H1 (cell line): ENCODE measurements at regions not wholly inside any gene's neighbourhood (a gene's known extent, or its start where the extent isn't known, plus 50 kb on each side); places are given as distances from the start of the nearest gene placed in this dataset.

Experiments
- SIX5 ChIP-seq: IDR thresholded peaks from 2 replicates; pipeline ENCODE4 v1.6.1; 2011; ENCODE audit warnings: mild to moderate bottlenecking, low read depth, low read length
- TF ChIP-seq, protein P1 (sequence below): IDR thresholded peaks from 2 replicates; pipeline ENCODE4 v1.6.1; 2012; ENCODE audit warnings: low read length, inconsistent platforms

DNA sequence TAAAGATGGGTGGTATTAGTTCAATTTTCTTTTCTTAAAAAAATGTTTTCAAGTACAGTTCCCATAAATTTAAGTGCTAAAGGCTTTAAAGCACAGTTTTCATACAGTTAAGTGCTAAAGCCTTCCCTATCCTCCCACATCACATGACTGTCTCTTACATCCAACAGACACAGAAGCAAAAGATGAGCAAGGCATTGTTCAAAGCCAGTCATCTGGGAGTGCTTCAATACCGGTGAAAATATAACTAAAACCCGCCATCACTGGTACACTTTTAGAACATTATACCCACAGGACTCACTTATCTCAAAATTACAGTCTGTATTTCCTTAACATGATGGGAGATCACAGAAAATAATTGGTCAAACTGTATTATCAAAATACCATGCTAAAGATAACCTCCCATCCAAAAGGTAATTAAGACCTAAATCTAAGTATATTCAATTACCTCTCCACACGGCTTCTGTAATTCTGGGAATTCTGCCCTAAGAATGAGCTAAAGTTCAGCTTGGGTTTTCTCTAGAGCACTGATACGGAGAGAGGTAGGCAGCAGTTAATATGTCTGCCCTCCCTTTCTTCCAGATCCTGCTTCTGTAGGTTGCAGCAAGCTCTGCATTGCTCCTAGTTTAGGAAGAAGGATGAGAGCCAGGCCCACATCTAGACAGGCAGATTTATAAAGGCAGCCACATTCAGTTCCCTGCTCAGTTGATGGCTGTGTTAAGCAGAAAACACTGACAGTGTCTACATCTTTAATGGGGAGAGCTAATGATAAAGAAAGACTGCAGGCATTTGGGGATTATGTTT, 474.8 kb upstream of the PFKP start:
- TF ChIP-seq, protein P1, sequence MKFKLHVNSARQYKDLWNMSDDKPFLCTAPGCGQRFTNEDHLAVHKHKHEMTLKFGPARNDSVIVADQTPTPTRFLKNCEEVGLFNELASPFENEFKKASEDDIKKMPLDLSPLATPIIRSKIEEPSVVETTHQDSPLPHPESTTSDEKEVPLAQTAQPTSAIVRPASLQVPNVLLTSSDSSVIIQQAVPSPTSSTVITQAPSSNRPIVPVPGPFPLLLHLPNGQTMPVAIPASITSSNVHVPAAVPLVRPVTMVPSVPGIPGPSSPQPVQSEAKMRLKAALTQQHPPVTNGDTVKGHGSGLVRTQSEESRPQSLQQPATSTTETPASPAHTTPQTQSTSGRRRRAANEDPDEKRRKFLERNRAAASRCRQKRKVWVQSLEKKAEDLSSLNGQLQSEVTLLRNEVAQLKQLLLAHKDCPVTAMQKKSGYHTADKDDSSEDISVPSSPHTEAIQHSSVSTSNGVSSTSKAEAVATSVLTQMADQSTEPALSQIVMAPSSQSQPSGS, result no peak
- no peak for TF ChIP-seq SIX5
